Type B pancreatic cell (in vitro differentiated cells): ENCODE measurements at regions not wholly inside any gene's neighbourhood (a gene's known extent, or its start where the extent isn't known, plus 50 kb on each side); places are given as distances from the start of the nearest gene placed in this dataset.

ENCODE experiments used
- DNase-seq: peaks from one replicate; pipeline ENCODE4 v3.0.0; 2021; ENCODE audit warnings: mixed read lengths; ENCODE audit not compliant: unreplicated experiment; ENCODE audit errors: extremely low spot score
- H3K27ac Mint-ChIP-seq: 2 replicates; pipeline ENCODE4 v1.8.0; 2021; ENCODE audit warnings: mild to moderate bottlenecking, mixed read lengths
- H3K27me3 Mint-ChIP-seq: 2 replicates; pipeline ENCODE4 v1.8.0; 2021; ENCODE audit warnings: mixed read lengths
- H3K36me3 Mint-ChIP-seq: 2 replicates; pipeline ENCODE4 v1.8.0; 2021; ENCODE audit warnings: mixed read lengths
- H3K4me1 Mint-ChIP-seq: one replicate; pipeline ENCODE4 v1.8.0; 2021; ENCODE audit warnings: mixed read lengths; ENCODE audit not compliant: unreplicated experiment
- H3K4me3 Mint-ChIP-seq: 2 replicates; pipeline ENCODE4 v1.8.0; 2021; ENCODE audit warnings: mild to moderate bottlenecking, mixed read lengths
- H3K9me3 Mint-ChIP-seq: 2 replicates; pipeline ENCODE4 v1.8.0; 2021; ENCODE audit warnings: mixed read lengths
- CTCF ChIP-seq: fragments of 200-600 bp; sonication (generic); conservative IDR thresholded peaks from 2 replicates; pipeline ENCODE4 v1.5.0; 2021; ENCODE audit warnings: antibody characterized with exemption, mild to moderate bottlenecking

- H3K27me3 Mint-ChIP-seq: no peaks in the 10 kb centered on the region
- no peaks in the 10 kb centered on the region for H3K36me3 Mint-ChIP-seq
- no peak overlapping the region for H3K4me3 Mint-ChIP-seq
- H3K4me1 Mint-ChIP-seq: no peaks in the 10 kb centered on the region
- no peak overlapping the region for H3K27ac Mint-ChIP-seq
- no peak for TF ChIP-seq CTCF
- no peak for DNase-seq
- no peaks in the 10 kb centered on the region for H3K9me3 Mint-ChIP-seq
Measured at GRCh38 chr13:81224209-81224833, 883.4 kb upstream of the SPRY2 start.

- no peak overlapping the region for H3K27ac Mint-ChIP-seq
- no peaks in the 10 kb centered on the region for H3K27me3 Mint-ChIP-seq
- no peaks in the 10 kb centered on the region for H3K4me1 Mint-ChIP-seq
- H3K9me3 Mint-ChIP-seq: no peaks in the 10 kb centered on the region
- H3K36me3 Mint-ChIP-seq: no peaks in the 10 kb centered on the region
- no peak overlapping the region for H3K4me3 Mint-ChIP-seq
- TF ChIP-seq CTCF: no peak
- no peak for DNase-seq
Measured at GRCh38 chr13:81223778-81224177, 882.9 kb upstream of the SPRY2 start.

DNA sequence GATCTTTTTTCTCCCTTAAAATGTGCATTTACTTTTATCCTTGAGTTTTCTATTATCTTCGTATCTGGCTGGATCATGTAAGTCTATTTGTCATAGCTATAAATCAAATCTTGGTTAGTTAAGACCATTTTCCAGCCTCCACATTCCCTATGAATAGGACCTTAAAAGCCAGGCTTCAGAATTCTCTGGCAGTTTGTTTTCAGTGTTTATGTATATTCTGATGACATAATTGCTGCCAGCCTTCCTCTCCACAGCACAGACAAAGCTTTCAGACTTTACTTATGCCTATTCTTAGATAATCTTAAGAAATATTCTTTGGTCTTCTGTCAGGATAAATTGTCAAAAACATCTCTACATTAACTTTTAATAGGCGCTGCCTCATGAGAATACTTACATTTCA is 870.8 kb upstream of the SPRY2 start:
- no peak for DNase-seq
- Mint-ChIP-seq H3K4me3 (no peak overlapping the region), H3K4me1 (peaks cover 12% of the 10 kb centered on the region), H3K9me3 (no peaks in the 10 kb centered on the region), H3K27ac (no peak overlapping the region), H3K36me3 (no peaks in the 10 kb centered on the region), H3K27me3 (no peaks in the 10 kb centered on the region)
- no peak for TF ChIP-seq CTCF

- DNase-seq: no peak
- Mint-ChIP-seq H3K27me3 (no peaks in the 10 kb centered on the region), H3K36me3 (no peaks in the 10 kb centered on the region), H3K4me3 (no peak overlapping the region), H3K9me3 (no peaks in the 10 kb centered on the region), H3K27ac (no peak overlapping the region), H3K4me1 (peaks cover 12% of the 10 kb centered on the region)
- no peak for TF ChIP-seq CTCF
Measured at GRCh38 chr13:81207636-81208035, 866.7 kb upstream of the SPRY2 start.

- no peaks in the 10 kb centered on the region for H3K9me3 Mint-ChIP-seq
- H3K4me1 Mint-ChIP-seq: peaks cover 12% of the 10 kb centered on the region
- no peaks in the 10 kb centered on the region for H3K27me3 Mint-ChIP-seq
- H3K4me3 Mint-ChIP-seq: no peak overlapping the region
- H3K27ac Mint-ChIP-seq: no peak overlapping the region
- no peaks in the 10 kb centered on the region for H3K36me3 Mint-ChIP-seq
- no peak for TF ChIP-seq CTCF
- no peak for DNase-seq
Measured at GRCh38 chr13:81207231-81207630, 866.3 kb upstream of the SPRY2 start.

DNA sequence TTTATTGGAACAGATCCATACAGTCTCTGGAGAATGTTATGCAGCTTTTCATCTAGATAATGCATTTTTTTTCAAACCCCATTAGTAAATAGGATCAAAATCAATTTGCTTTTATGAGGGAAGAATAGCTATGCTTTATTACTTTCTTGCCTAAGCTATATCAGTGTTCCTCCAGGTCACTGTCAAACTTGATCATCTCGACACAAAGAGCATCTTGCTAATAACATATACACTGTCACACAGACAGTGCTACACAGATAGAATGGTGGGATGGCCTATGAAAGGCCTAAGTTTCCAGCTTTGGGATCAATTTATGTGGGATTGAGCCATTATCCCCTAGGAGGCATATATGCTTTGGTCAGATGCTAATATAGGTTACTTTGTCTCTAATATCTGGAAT is 862.9 kb upstream of the SPRY2 start:
- Mint-ChIP-seq H3K27ac (no peak overlapping the region), H3K4me3 (no peak overlapping the region), H3K36me3 (no peaks in the 10 kb centered on the region), H3K9me3 (no peaks in the 10 kb centered on the region), H3K27me3 (no peaks in the 10 kb centered on the region), H3K4me1 (peaks cover 5% of the 10 kb centered on the region)
- DNase-seq: no peak
- TF ChIP-seq CTCF: no peak
